B cell (primary cell): ENCODE measurements at regions not wholly inside any gene's neighbourhood (a gene's known extent, or its start where the extent isn't known, plus 50 kb on each side); places are given as distances from the start of the nearest gene placed in this dataset.

ENCODE experiments used
- ATAC-seq: fragments of 200-7000 bp; cut with Tn5 transposase; one replicate; pipeline ENCODE4 v1.10.0; 2021; ENCODE audit warnings: low read depth, mild to moderate bottlenecking, moderate number of reproducible peaks, moderate library complexity
- CTCF ChIA-PET: fragments of 350-600 bp; sonication (Branson Sonifier 250); formaldehyde crosslinking; loops from one replicate; lab custom pipeline; 2021; ENCODE audit warnings: antibody characterized with exemption, inconsistent platforms; lab: Charles Lee
- POLR2A ChIA-PET: fragments of 350-600 bp; sonication (Branson Sonifier 250); formaldehyde crosslinking; loops from one replicate; lab custom pipeline; 2021; ENCODE audit warnings: antibody characterized with exemption; lab: Charles Lee
- DNase-seq: peaks from one replicate; pipeline ENCODE4 v3.0.0; 2013
- H2AFZ ChIP-seq: 2 replicates; pipeline ENCODE4 v1.6.1; 2012; ENCODE audit warnings: mild to moderate bottlenecking, low read depth, low read length; ENCODE audit not compliant: insufficient read depth, poor library complexity, severe bottlenecking
- H3K27ac ChIP-seq, 2 donors: 1 replicate in 1 of 2; 2 replicates in 1 of 2; pipeline ENCODE4 v1.5.1; 2012 to 2013; ENCODE audit warnings: low read length in 2 of 2, mild to moderate bottlenecking in 2 of 2, moderate library complexity in 1 of 2
- H3K27me3 ChIP-seq, 4 experiments: fragments of 200-600 bp in 1 of 4; sonication (generic) in 1 of 4; replicated peaks in 1 of 4; 1 replicate in 2 of 4; 2 replicates in 2 of 4; pipeline versions ENCODE4 v1.6.1 to v1.7.0; 2013 to 2016; ENCODE audit warnings: low read length in 3 of 4, mild to moderate bottlenecking in 2 of 4, mixed read lengths in 1 of 4, moderate library complexity in 1 of 4; ENCODE audit not compliant: insufficient read depth in 4 of 4, control insufficient read depth in 3 of 4; ENCODE audit errors: control extremely low read depth in 1 of 4
- H3K36me3 ChIP-seq, 2 experiments: replicated peaks in 1 of 2; 1 replicate in 1 of 2; 2 replicates in 1 of 2; pipeline versions ENCODE4 v1.6.1 to v1.7.1; 2013; ENCODE audit warnings: low read length in 1 of 2; ENCODE audit not compliant: insufficient read depth in 2 of 2, control insufficient read depth in 1 of 2; ENCODE audit errors: control extremely low read depth in 1 of 2, extremely low read depth in 1 of 2
- H3K4me1 ChIP-seq, 2 donors: fragments of 200-600 bp in 1 of 2; sonication (generic) in 1 of 2; 1 replicate in 1 of 2; 2 replicates in 1 of 2; pipeline versions ENCODE4 v1.5.1 to v1.6.1; 2013 to 2017; ENCODE audit warnings: low read length in 2 of 2; ENCODE audit not compliant: control insufficient read depth in 2 of 2, insufficient read depth in 2 of 2
- H3K4me2 ChIP-seq: replicated peaks from 2 replicates; pipeline ENCODE3; 2012; ENCODE audit warnings: mild to moderate bottlenecking, low read depth, low read length; ENCODE audit not compliant: poor library complexity, severe bottlenecking
- H3K4me3 ChIP-seq, 5 experiments: fragments of 200-600 bp in 1 of 5; sonication (generic) in 1 of 5; 1 replicate in 3 of 5; 2 replicates in 2 of 5; pipeline versions ENCODE4 v1.5.1 to v1.7.0; 2011 to 2016; ENCODE audit warnings: low read length in 4 of 5, mild to moderate bottlenecking in 4 of 5, low read depth in 2 of 5, control low read depth in 1 of 5, moderate library complexity in 1 of 5; ENCODE audit not compliant: insufficient read depth in 1 of 5; ENCODE audit errors: control extremely low read depth in 1 of 5, extremely low read depth in 1 of 5
- H3K79me2 ChIP-seq: fragments of 200-600 bp; sonication (generic); one replicate; pipeline ENCODE4 v1.6.0; 2016; ENCODE audit warnings: low read length; ENCODE audit not compliant: control insufficient read depth, insufficient read depth
- H3K9ac ChIP-seq: fragments of 200-600 bp; sonication (generic); 2 replicates; pipeline ENCODE4 v1.6.1; 2017; ENCODE audit warnings: mild to moderate bottlenecking, low read length, moderate library complexity
- H3K9me3 ChIP-seq, 3 donors: one replicate each; pipeline versions ENCODE4 v1.6.1 to v1.7.1; 2013; ENCODE audit warnings: low read length in 2 of 3; ENCODE audit not compliant: control insufficient read depth in 2 of 3, insufficient read depth in 1 of 3; ENCODE audit errors: control extremely low read depth in 1 of 3
- H4K20me1 ChIP-seq: 2 replicates; pipeline ENCODE4 v1.6.0; 2012; ENCODE audit warnings: mild to moderate bottlenecking, low read length; ENCODE audit not compliant: insufficient read depth, control insufficient read depth, poor library complexity, severe bottlenecking
- H3K27ac Mint-ChIP-seq: one replicate; pipeline ENCODE4 v1.8.0; 2021; ENCODE audit warnings: mixed read lengths
- H3K27me3 Mint-ChIP-seq: one replicate; pipeline ENCODE4 v1.8.0; 2021; ENCODE audit warnings: mixed read lengths
- H3K4me1 Mint-ChIP-seq: one replicate; pipeline ENCODE4 v1.8.0; 2021; ENCODE audit warnings: mixed read lengths
- H3K4me3 Mint-ChIP-seq: one replicate; pipeline ENCODE4 v1.8.0; 2021; ENCODE audit warnings: mixed read lengths
- H3K9me3 Mint-ChIP-seq: one replicate; pipeline ENCODE4 v1.8.0; 2022; ENCODE audit warnings: mixed read lengths; ENCODE audit not compliant: insufficient read depth
- EZH2 ChIP-seq: IDR thresholded peaks from 2 replicates; pipeline ENCODE4 v1.6.1; 2012; ENCODE audit warnings: borderline replicate concordance, low read depth, mild to moderate bottlenecking, moderate library complexity, low read length; ENCODE audit not compliant: insufficient read depth, poor library complexity, severe bottlenecking
- WGBS: methylation state at CpG from one replicate; pipeline ENCODE4 v1.1.5; 2013; ENCODE audit warnings: missing lambda C conversion rate; ENCODE audit not compliant: insufficient coverage; 5-methylcytosine and 5-hydroxymethylcytosine counted together
- intact Hi-C: fragments of 100-400 bp; cut with micrococcal nuclease; formaldehyde crosslinking; loops from one replicate; pipeline ENCODE4 v1.10.0; 2022
- TF ChIP-seq, protein P1 (sequence below): fragments of 200-600 bp; IDR thresholded peaks from one replicate; pipeline ENCODE4 v1.8.0; 2022; ENCODE audit warnings: antibody characterized with exemption, mild to moderate bottlenecking

DNA sequence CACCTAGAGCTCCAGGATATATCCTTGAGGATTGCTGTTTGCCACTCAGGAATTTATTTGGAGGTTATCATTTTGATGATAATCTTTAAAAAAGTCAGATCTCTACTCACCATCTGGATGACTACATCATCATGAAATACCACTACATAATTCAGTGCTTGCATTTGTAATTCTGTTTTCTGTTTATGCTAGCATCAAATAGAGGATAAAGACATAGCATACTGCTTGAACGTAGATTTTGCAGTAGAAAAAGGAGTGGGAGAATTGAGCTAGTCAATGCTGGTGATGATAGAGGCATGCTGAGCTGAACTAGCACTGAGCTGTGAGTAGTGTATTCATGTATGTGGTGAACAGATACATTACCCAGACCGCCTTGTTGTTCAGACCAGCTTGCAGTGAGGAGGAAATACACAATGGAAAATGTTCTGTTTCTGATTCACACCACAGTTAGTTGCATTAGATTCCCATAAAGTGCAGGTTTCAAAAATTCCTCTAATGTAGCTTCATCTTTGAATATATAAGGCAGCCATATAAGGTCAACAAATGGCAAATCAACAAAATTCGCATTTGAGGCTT lies 68.8 kb upstream of the CDC42EP3 start:
- no peaks in the 10 kb centered on the region for H3K9me3 Mint-ChIP-seq
- Histone ChIP-seq H2AFZ (no peak overlapping the region), H3K79me2 (no peaks in the 10 kb centered on the region), H3K36me3 (no peaks in the 10 kb centered on the region), H3K27ac (no peak overlapping the region), H4K20me1 (no peaks in the 10 kb centered on the region), H3K9me3 (no peaks in the 10 kb centered on the region), H3K27me3 (no peaks in the 10 kb centered on the region), H3K4me3 (no peak overlapping the region), H3K4me2 (no peak overlapping the region), H3K9ac (no peak overlapping the region), H3K4me1 (no peaks in the 10 kb centered on the region)
- no peak for DNase-seq
- CTCF ChIA-PET = no interaction called here
- 100% methylated on average over 1 of the region's 3 CpGs for WGBS
- ATAC-seq = no peak
- POLR2A ChIA-PET = interaction anchor here (0.5 to 0.6 kb wide), 2 partner anchors 116 to 156 kb away, joined by 4 read pairs; no protein-coding TSS in a partner anchor
- no peak overlapping the region for H3K27ac Mint-ChIP-seq
- H3K4me1 Mint-ChIP-seq = no peaks in the 10 kb centered on the region
- intact Hi-C loops = no loop called here
- no peaks in the 10 kb centered on the region for H3K27me3 Mint-ChIP-seq
- H3K4me3 Mint-ChIP-seq = no peak overlapping the region
- TF ChIP-seq, protein P1, sequence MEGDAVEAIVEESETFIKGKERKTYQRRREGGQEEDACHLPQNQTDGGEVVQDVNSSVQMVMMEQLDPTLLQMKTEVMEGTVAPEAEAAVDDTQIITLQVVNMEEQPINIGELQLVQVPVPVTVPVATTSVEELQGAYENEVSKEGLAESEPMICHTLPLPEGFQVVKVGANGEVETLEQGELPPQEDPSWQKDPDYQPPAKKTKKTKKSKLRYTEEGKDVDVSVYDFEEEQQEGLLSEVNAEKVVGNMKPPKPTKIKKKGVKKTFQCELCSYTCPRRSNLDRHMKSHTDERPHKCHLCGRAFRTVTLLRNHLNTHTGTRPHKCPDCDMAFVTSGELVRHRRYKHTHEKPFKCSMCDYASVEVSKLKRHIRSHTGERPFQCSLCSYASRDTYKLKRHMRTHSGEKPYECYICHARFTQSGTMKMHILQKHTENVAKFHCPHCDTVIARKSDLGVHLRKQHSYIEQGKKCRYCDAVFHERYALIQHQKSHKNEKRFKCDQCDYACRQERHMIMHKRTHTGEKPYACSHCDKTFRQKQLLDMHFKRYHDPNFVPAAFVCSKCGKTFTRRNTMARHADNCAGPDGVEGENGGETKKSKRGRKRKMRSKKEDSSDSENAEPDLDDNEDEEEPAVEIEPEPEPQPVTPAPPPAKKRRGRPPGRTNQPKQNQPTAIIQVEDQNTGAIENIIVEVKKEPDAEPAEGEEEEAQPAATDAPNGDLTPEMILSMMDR = no peak

DNA sequence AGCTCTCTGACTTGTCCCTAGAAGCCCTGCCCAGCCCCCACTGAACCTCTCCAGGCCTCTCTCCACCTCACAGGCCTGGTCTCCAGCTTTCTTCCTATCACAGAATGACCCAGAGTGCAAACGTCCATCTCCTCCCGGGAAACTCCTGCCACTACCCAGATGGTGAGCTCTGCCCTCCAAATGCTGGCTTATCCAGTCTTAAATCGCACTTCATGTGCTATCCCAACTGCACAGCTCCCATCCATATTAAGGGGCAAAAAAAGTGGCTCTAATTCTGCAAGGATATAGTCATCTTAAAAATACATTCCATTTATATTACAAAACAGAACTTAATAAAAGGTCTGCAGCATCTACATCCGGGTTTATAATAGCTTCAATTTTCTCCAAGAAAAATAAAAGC lies 70.8 kb upstream of the CDC42EP3 start:
- Histone ChIP-seq H3K4me3 (no peak overlapping the region), H3K36me3 (no peaks in the 10 kb centered on the region), H3K27ac (no peak overlapping the region), H3K79me2 (no peaks in the 10 kb centered on the region), H3K9ac (no peak overlapping the region), H2AFZ (no peak overlapping the region), H3K9me3 (no peaks in the 10 kb centered on the region), H3K4me1 (no peaks in the 10 kb centered on the region), H4K20me1 (no peaks in the 10 kb centered on the region), H3K27me3 (no peaks in the 10 kb centered on the region), H3K4me2 (no peak overlapping the region)
- ChIA-PET POLR2A (no interaction called here), CTCF (no interaction called here)
- H3K27me3 Mint-ChIP-seq = no peaks in the 10 kb centered on the region
- DNase-seq = no peak
- H3K27ac Mint-ChIP-seq = no peak overlapping the region
- H3K4me3 Mint-ChIP-seq = no peak overlapping the region
- WGBS = 90% methylated on average over 3 of the region's 4 CpGs
- intact Hi-C loops = no loop called here
- H3K4me1 Mint-ChIP-seq = no peaks in the 10 kb centered on the region
- ATAC-seq = no peak
- TF ChIP-seq, protein P1 = no peak
- no peak for TF ChIP-seq EZH2
- H3K9me3 Mint-ChIP-seq = no peaks in the 10 kb centered on the region
